ENCODE measurements at regions not wholly inside any gene's neighbourhood (a gene's known extent, or its start where the extent isn't known, plus 50 kb on each side); places are given as distances from the start of the nearest gene placed in this dataset.
"Not testable (repeated sequence)": the region's sequence is repeated elsewhere in the genome, so short reads cannot be mapped to it uniquely, and the experiment has no call there.

DNA sequence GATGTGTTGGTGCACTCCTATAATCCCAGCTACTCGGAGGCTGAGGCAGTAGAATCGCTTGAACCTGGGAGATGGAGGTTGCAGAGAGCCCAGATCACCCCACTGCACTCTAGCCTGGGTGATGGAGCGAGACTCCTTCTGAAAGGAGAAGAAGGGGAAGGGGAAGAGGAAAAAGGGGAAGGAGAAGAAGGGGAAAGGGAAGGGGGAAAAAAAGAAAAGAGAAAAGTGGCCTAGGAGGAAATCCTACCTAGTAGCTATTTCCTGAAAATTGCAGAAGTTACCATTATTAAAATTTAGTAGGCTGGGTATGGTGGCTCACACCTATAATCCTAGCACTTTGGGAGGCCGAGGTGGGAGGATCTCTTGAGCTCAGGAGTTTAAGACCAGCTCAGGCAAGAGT is 67.4 kb downstream of the ARRDC3 start:
- no peak for DNase-seq

DNA sequence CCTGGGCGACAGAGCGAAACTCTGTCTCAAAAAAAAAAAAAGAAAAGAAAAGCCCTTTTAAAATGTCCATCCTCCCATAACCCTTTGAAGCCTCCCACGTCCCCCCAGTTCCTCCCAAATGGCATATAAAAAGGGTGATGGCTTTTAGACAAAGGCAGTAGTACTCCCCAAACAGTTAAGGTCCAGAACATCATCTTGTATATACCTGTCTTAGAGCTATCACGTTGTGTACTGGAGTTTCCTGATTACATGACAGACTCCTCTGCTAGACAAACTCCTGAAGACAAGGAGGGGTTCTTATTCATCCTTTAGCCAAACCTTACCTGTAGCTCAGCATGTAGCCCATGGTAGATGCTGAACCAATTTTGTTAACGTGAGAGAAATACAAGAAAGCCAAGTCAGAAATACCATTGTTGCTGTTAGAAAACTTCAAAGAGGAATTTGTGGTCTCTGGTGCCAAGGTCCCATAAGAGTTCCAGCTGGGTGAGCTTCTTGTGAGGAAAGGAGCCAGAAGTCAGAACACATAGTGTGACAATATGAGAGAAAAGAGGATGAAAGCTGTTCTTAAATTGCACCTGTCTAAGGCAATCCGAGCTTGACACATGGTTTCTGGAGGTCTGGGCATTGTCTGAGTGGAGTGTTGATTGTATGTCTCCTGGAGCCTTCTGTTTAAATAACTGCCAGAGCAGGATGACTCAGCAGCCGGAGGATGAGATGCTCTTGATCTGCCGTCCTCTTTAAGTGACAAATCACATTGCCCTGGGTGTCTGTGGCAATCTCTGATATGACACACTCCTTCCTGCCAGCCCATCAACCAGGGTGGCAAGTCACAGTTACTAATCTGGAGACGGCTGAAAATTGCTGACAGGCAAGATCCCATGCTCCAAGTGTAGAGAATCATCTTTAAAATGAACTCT is 69.1 kb downstream of the ARRDC3 start:
- DNase-seq: peak in 2 of 3 donors; percentile 73 to 77

DNA sequence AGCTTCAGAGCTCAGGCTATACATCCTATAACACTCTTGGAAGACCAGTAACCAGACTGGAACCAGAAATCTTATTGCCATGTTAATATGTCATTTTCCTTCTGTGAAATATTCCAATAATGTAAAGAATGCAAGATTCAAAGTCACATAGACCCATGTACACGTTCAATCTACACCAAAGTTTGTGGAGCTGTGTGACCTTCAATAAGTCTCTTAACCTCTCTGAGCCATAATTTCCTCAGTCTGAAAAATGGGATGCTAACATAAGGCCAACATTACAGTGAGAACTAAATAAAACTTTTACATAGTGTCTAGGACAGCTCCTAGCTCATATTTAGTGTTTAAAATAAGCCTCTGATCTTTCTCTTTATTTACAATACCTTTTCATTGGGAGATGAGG is 70.4 kb downstream of the ARRDC3 start:
- DNase-seq: no peak

DNA sequence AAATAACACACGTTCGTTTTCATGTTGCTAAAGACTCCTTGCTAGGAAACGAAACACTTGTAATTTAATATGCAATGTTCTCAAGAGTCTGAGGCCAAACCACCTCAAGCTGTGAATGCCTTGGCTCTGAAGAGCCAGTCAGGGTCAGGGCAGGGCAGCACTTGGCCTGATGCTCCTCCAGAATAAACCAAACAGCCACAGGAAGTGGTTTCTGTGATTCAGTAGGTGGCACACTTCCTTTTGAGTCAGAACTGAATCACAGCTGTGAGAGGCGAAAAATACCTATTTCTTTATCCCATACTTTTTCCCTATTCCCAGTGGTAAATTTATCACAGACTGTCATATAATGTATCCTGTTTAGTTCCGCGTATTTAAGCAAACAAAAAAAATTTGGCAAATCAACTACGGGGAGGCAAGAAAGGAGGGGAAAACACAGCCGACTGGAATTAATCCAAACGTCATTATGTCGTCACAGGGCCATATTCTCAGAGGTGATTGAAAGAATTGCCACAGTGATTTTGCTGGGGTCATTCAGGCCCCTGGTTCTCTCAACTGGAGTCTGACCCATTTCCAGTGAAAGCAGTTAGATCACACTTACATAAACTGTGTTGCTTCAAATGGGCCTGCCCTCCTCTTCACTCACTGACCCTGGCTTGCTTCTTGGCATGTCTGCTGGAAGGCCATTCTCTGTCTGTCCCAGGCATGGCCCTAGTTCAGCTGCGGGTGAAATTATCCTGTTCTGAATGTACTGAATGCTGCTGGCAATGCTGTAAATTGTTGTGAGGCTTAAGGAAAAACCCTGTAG is 71.2 kb downstream of the ARRDC3 start:
- DNase-seq: peak; percentile 70 to 91 (median 87)

DNA sequence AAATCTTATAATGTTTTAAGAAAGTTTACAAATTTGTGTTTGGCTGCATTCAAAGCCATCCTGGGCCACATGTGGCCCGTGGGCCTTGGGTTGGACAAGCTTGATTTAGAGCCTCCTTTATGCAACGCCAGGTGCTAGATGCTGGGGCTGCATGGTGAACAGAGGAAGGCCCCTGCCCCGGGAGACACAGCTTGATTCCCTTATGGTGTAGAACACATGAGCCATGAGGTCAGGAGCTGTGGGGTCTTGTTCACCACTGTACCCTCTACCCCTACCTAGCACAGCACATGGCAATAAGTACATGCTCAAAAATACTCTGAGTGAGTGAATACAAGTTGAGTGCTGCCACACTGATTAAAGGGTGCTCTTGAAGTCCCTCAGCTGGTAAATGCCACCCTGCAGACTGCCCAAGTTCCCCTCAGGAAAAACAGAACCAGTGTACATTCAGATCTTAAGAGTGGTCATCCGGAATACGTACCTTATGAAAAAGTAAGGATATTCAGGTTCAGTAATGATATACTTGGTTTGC is 71.9 kb downstream of the ARRDC3 start:
- DNase-seq: no peak

DNA sequence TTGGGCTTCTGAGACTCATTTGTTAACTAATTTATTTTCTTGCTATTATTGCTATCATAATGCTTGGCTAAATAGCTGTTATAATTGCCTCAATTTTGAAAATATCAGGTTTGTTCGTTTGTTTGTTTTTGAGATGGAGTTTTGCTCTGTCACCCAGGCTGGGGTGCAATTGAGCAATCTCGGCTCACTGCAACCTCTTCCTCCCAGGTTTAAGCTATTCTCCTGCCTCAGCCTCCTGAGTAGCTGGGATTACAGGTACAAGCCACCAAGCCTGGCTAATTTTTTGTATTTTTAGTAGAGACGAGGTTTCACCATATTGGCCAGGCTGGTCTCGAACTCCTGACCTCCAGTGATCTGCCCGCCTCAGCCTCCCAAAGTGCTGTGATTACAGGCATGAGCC is 75.0 kb downstream of the ARRDC3 start:
- DNase-seq: not testable (repeated sequence)

DNA sequence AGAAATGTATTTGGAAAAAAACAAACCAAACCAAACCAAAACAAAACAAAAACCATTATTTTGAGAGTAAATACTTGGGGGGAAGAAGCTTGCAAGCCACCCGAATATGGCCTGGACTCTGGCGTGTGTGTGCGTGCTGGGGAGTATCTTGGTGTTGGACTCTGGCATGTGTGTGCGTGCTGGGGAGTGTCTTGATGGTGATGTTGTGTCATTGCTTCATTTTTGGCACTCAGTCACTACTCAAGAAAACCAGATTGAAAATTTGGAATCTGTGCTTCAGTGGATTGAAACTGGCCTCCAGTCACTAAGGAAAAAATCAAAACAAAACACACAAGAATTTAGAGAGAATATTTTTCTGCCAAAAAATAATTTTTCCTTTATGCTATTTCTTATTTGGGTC is 76.1 kb downstream of the ARRDC3 start:
- DNase-seq: peak; percentile 62 to 91 (median 81)

DNA sequence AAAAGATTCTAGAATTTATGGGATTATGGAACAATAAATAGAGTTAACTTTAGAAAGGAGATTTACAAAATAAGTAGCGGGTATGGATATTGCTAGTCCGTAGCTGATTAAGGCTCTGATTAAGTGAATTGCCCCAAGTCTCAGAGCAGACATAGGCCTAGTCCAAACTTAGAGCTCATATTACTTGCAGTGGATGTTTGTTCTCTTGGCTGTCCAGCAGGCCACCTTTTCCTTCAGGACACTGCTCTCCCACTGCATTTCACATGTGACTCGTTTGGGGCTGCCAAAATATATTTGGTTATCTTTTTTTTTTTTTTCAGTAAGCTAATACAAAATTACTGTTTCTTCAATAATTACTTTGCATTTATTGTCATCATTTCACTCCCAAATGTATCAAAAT is 76.6 kb downstream of the ARRDC3 start:
- peak in 1 of 3 donors; percentile 50 for DNase-seq

DNA sequence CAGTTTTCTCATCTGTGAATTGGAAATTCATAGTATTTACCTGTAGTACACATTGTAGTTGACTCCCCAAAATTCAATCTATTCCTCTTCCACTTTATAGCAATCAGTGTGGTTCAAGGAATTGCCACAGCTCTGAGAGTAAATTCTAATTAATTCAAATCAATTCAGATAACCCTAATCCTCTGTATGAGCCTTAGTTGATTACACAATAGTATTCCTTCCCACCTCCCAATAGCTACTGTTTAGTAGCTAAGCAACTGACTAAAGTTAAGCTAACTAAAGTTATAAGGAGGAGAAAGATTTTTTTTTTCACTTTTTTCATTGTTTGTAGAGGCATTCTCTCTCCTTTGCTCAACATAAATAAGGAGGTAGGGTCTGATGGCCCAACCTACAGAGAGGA is 77.5 kb downstream of the ARRDC3 start:
- no peak for DNase-seq

DNA sequence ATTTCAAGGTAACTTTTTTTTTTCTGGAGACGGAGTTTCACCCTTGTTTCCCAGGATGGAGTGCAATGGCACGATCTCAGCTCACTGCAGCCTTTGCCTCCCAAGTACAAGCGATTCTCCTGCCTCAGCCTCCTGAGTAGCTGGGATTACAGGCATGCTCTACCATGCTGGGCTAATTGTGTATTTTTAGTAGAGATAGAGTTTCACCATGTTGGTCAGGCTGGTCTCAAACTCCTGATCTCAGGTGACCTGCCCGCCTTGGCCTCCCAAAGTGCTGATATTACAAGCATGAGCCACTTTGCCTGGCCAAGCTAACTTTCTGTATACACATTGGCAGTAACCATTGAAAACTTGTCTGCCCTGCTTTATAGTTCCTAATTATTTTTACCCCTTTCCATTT is 79.1 kb downstream of the ARRDC3 start:
- DNase-seq: not testable (repeated sequence)

DNA sequence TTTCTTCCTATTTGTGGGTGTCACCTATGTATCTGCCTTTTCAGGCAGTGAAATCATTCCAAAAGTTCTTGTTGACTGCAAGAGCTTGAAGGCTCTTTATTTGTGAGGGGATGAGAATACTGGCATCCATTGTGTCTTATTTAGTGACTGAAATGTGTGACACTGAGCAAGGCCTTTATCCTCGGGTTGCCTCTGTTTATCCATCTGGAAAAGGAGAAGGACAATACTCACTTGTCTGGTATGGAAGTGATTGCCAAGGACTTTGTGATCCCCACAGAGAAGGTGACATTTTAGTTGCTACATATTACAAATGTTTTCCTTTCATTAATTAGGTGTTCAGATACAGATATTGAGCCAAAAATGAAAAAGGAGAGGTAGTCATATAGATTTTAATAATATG is 80.2 kb downstream of the ARRDC3 start:
- DNase-seq: no peak

DNA sequence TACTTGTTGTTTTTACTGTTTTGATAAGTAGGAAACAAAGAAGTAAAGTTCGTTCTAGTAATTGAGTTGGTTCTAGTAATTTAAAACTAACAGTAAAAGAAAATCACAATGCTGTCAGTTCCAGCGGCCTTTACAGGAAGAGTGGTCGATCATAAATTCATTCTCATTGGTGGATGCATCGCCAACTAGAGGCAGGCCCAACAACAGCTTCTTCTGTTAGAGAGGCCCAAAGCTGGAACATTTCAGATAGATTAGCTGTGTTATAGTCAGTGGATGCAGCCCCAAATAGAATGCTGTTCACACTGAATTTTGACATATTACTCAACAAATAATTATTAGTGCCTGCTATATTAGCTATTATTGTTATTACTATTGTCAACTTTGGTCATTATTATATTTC is 80.8 kb downstream of the ARRDC3 start:
- DNase-seq: no peak

DNA sequence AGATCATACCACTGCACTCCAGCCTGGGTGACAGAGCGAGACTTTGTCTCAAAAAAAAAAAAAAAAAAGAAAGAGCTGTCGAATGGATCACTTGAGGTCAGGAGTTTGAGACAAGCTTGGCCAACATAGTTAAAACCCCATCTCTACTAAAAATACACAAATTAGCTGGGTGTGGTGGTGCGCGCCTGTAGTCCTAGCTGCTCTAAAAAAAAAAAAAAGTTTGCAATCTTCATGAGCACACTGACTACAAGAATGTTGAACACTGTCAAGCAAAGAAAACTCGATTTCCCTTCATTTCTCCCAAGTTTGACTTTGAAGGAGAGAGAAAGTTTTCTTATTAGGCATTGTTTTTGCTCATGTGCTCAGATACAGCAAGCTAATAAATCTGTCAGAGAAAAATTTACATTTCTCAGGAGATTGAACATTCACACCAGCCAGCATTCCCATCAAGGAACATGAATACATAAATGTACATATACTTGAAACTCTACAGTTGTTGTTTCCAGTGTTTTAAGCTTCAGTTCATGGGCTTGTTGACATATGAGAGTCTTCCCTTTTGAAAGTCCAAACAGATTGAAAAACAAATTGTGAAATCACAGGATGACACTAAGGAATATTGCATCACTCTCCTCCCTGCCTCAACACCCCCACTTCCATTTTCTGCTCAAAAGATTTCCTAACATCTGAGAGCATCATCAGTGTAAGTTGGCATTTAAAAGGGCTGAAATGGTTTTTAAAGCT is 81.8 kb downstream of the ARRDC3 start:
- DNase-seq: peak in 2 of 3 donors; percentile 36 to 73

DNA sequence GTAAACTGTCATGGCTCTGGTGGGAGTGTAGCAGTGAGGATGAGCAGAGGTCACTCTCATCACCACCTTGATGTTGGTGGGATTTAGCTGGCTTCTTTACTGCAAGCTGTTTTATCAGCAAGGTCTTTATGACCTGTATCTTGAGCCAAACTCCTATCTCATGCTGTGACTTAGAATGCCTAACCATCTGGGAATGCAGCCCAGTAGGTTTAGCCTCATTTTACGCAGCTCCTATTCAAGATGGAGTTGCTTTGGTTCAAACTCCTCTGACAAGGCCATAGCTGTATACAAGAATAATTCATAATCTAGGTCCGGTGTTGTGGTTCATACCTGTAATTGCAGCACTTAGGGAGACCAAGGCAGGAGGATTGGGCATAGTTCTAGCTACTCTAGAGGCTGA is 85.1 kb downstream of the ARRDC3 start:
- DNase-seq: no peak

DNA sequence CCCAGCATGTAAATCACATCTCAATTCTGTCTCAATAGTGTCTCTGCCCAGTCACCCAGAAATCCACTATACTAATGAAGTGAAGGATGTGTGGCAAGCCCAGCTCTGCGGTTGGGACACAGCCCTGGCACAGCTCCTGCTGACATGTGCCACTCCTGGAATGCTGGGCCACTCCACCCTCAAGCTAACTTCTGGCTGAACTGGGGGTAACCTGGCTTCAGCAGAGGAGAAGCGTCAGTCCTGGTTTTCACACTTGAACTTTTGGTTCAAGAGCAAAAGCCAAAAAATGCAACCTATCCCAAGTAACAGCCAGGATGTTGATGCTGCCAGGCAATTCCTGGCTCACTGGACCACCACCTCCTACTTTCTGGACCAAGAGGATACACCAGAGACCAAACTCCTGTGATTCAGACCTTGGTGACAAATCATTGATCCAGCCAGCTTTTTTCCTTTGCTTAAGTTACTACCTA is 86.4 kb downstream of the ARRDC3 start:
- peak in 1 of 3 donors; percentile 45 for DNase-seq

DNA sequence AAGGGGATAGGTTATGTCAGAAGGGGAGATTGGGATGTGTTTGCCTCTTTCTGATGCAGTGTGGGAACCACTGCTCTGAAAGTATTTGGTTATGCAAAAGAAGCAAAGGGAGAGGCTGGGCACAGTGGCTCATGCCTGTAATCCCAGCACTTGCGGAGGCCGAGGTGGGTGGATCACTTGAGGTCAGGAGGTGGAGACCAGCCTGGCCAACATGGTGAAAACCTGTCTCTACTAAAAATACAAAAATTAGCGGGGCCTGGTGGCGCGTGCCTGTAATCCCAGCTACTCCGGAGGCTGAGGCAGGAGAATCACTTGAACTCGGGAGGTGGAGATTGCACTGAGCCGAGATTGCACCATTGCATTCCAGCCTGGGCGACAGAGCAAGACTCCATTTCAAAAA is 87.0 kb downstream of the ARRDC3 start:
- not testable (repeated sequence) for DNase-seq

DNA sequence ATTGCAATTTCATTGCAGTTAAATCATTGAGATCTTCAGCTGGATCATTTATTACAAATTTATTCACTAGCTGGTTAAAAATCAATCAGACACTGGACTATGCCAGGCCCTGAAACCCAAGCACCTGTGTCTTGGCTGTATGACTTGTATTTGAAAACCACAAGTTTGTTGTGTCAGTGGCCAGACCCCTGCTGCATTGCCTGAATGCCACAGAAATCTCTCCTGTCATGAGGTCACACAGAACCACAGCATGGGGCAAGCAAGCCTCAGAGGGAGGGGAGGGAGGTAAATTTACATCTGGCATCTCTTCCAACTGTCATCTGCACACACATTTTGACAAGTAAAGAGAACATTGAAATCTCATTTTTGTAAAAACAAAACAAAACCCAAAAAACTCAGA is 90.0 kb downstream of the ARRDC3 start:
- DNase-seq: no peak

DNA sequence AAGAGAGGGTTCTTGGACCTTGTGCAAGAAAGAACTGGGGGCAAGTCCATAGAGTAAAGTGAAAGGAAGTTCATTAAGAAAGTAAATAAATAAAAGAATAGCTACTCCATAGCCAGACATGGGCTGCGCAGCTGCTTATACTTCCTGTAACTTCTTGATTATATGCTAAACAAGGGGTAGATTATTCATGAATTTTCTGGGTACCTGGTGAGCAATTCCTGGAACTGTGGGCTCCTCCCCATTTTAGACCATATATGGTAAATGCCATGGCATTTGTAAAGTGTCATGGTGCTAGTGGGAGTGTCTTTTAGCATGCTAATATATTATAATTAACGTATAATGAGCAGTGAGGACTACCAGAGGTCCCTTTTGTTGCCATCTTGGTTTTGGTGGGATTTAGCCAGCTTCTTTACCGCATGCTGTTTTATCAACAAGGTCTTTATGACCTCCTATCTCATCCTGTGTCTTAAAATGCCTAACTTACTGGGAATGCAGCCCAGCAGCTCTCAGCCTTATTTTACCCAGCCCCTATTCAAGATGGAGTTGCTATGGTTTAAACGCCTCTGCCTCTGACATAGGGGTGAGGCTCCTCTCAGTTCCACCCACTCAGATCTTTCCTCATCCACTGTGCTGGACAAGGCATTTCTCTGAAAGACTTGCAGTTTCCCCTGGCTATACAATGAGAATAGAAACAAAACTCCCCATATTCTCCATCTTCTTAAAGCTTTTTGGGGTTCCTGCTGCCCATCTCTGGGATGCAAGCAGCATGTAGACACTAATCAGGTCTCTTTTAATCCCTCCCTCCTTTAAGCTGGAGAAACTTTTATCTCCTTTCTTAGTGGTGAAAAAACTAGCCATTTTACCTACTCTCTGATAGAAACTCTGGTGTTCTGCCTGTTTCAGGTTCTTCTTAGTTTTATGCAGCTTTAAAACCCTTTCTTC is 91.2 kb downstream of the ARRDC3 start:
- no peak for DNase-seq

DNA sequence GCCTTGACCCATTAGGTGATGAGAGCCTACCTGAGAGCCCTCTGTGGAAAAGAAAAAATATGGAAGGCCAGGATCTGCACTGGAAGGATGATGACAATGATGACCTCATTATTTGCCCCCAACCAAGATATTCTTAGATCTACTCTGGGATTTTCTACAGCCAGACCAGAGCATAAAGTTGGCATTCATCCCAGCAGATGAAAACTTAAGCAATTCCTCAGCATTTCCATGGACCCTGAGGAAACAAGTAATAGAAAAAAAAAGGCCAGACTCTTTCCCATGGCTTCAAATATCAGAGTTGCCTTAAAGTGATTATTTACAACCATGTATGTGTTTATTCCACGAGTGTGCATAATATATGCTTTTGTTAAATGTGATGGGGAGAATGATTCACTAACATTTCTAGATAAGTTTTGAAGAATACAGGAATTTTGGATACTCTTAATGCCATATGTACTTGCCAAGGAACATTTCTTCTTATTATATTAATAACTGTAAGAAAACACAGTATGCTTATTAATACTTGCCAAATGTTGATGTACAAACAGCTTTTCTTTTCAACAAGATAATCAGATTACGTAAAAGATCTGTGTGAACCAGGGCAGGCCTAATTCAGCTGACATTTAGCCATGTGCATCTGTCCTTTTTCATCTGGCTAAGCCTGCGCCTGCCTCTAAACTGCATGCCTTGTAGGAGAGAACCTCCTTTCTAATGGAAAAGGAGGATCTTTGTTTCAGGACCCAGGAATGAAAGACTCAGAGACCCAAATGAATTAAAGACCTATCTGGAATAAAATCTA is 94.8 kb downstream of the ARRDC3 start:
- DNase-seq: peak; percentile 74 to 93 (median 85)

DNA sequence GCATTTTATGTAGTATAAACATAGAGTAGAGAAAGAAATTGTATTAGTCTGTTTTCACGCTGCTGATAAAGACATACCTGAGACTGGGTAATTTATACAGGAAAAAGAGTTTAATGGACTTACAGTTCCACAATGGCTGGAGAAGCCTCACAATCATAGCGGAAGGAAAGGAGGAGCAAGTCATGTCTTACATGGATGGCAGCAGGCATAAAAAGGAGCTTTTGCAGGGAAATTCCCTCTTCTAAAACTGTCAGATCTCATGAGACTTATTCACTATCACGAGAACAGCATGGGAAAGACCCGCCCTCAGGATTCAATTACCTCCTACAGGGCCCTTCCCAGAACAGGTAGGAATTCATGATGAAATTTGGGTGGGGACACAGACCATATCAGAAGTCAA is 98.1 kb downstream of the ARRDC3 start:
- DNase-seq: not testable (repeated sequence)

All from muscle of back (tissue), 3 donors.